AG04449 (cell line): ENCODE measurements at regions not wholly inside any gene's neighbourhood (a gene's known extent, or its start where the extent isn't known, plus 50 kb on each side); places are given as distances from the start of the nearest gene placed in this dataset.

Experiments used
- CTCF ChIA-PET: fragments of 350-600 bp; formaldehyde crosslinking; extraction: SDS; loops from one replicate; lab custom pipeline; 2021; ENCODE audit warnings: antibody characterized with exemption; lab: Yijun Ruan, JAX
- POLR2A ChIA-PET: fragments of 400-600, 350-600 bp; formaldehyde crosslinking; extraction: SDS; loops from one replicate; lab custom pipeline; 2020; ENCODE audit warnings: antibody characterized with exemption, inconsistent platforms; lab: Yijun Ruan, JAX
- DNase-seq: peaks from one replicate; pipeline ENCODE4 v3.0.0-alpha.2; 2010; ENCODE audit warnings: low read depth, low spot score
- H3K4me3 ChIP-seq: 2 replicates; pipeline ENCODE4 v1.5.1; 2011; ENCODE audit warnings: low read depth, mild to moderate bottlenecking, control low read depth, low read length
- CTCF ChIP-seq: IDR thresholded peaks from one replicate; pipeline ENCODE4 v1.5.1; 2011; ENCODE audit warnings: mild to moderate bottlenecking, moderate library complexity, low read length, control low read depth, inconsistent platforms; ENCODE audit not compliant: insufficient read depth; ENCODE audit errors: missing control alignments

GRCh38 chr1:245046769-245047168 is 108.0 kb upstream of the KIF26B start:
- ChIA-PET POLR2A (no interaction called here), CTCF (interaction anchor here (1.0 to 1.2 kb wide), 2 partner anchors 10 to 11 kb away, joined by 3 read pairs; no protein-coding TSS in a partner anchor)
- DNase-seq = no peak
- H3K4me3 ChIP-seq = no peak overlapping the region
- no peak for TF ChIP-seq CTCF

- ChIA-PET CTCF (interaction anchor here (0.5 to 1.2 kb wide), 3 partner anchors 10 to 12 kb away, joined by 3 read pairs; no protein-coding TSS in a partner anchor), POLR2A (no interaction called here)
- H3K4me3 ChIP-seq = no peak overlapping the region
- TF ChIP-seq CTCF = no peak
- DNase-seq = no peak
These were observed 108.5 kb upstream of the KIF26B start for GRCh38 chr1:245046315-245046714.

- no peak for TF ChIP-seq CTCF
- ChIA-PET POLR2A (no interaction called here), CTCF (interaction anchor here (1.2 to 5.3 kb wide), 2 partner anchors 9 to 248 kb away, joined by 3 to 89 read pairs; no protein-coding TSS in a partner anchor)
- no peak overlapping the region for H3K4me3 ChIP-seq
- DNase-seq = no peak
These were observed 109.5 kb upstream of the KIF26B start for GRCh38 chr1:245045087-245045881.

- ChIA-PET CTCF (interaction anchor here (0.9 to 5.3 kb wide), 27 partner anchors 8 to 439 kb away, joined by 3 to 89 read pairs (median 13); partner anchors contain the start of genes COX20 and HNRNPU), POLR2A (no interaction called here)
- H3K4me3 ChIP-seq = no peak overlapping the region
- TF ChIP-seq CTCF = no peak
- DNase-seq = no peak
These were observed 111.2 kb upstream of the KIF26B start for GRCh38 chr1:245043611-245043940.

- POLR2A ChIA-PET = no interaction called here
- no peak for TF ChIP-seq CTCF
- CTCF ChIA-PET = interaction anchor here (0.7 to 5.3 kb wide), 16 partner anchors 9 to 437 kb away, joined by 3 to 89 read pairs (median 18); no protein-coding TSS in a partner anchor
- DNase-seq = no peak
- H3K4me3 ChIP-seq = no peak overlapping the region
These were observed 113.6 kb upstream of the KIF26B start for GRCh38 chr1:245041058-245041698.

GRCh38 chr1:245039196-245039595 is 115.6 kb upstream of the KIF26B start:
- no peak for DNase-seq
- TF ChIP-seq CTCF = no peak
- CTCF ChIA-PET = no interaction called here
- H3K4me3 ChIP-seq = no peak overlapping the region
- POLR2A ChIA-PET = no interaction called here
